WTC11 (cell line): ENCODE measurements at regions not wholly inside any gene's neighbourhood (a gene's known extent, or its start where the extent isn't known, plus 50 kb on each side); places are given as distances from the start of the nearest gene placed in this dataset.

ENCODE experiments used
- ATAC-seq: fragments of 200-7000 bp; cut with Tn5 transposase; 2 replicates; pipeline ENCODE4 v1.10.0; 2021; ENCODE audit warnings: mild to moderate bottlenecking, moderate library complexity
- CTCF ChIA-PET: fragments of 300-600 bp; sonication (Branson Sonifier 250); formaldehyde crosslinking; loops from one replicate; lab custom pipeline; 2021; ENCODE audit warnings: antibody characterized with exemption; lab: Charles Lee
- POLR2A ChIA-PET: fragments of 350-600 bp; sonication (Branson Sonifier 250); formaldehyde crosslinking; loops from one replicate; lab custom pipeline; 2021; ENCODE audit warnings: antibody characterized with exemption; lab: Charles Lee
- DNase-seq: peaks from one replicate; pipeline ENCODE4 v3.0.0; 2021; ENCODE audit warnings: low spot score
- H3K27ac Mint-ChIP-seq: 2 replicates; pipeline ENCODE4 v1.8.0; 2021; ENCODE audit warnings: mixed read lengths
- H3K27me3 Mint-ChIP-seq: 2 replicates; pipeline ENCODE4 v1.8.0; 2021; ENCODE audit warnings: low read depth, mild to moderate bottlenecking, moderate library complexity, mixed read lengths
- H3K36me3 Mint-ChIP-seq: 2 replicates; pipeline ENCODE4 v1.8.0; 2021; ENCODE audit warnings: mixed read lengths
- H3K4me1 Mint-ChIP-seq: 2 replicates; pipeline ENCODE4 v1.8.0; 2022; ENCODE audit warnings: mixed read lengths
- H3K4me3 Mint-ChIP-seq: 2 replicates; pipeline ENCODE4 v1.8.0; 2021; ENCODE audit warnings: mild to moderate bottlenecking, moderate library complexity, mixed read lengths
- H3K9me3 Mint-ChIP-seq: 2 replicates; pipeline ENCODE4 v1.8.0; 2021; ENCODE audit warnings: mixed read lengths
- CBFB ChIP-seq: sonication (generic); formaldehyde crosslinking; IDR thresholded peaks from 2 replicates; pipeline ENCODE4 v1.8.1; 2022; ENCODE audit warnings: mild to moderate bottlenecking, low read depth, missing genetic modification reagents
- CREB1 ChIP-seq: sonication (generic); formaldehyde crosslinking; IDR thresholded peaks from 2 replicates; pipeline ENCODE4 v1.8.0; 2023; ENCODE audit warnings: mild to moderate bottlenecking, missing genetic modification reagents
- CREM ChIP-seq: sonication (generic); formaldehyde crosslinking; IDR thresholded peaks from 2 replicates; pipeline ENCODE4 v1.8.1; 2022; ENCODE audit warnings: mild to moderate bottlenecking, missing genetic modification reagents, moderate library complexity
- ESRRA ChIP-seq: sonication (generic); formaldehyde crosslinking; IDR thresholded peaks from 2 replicates; pipeline ENCODE4 v1.8.1; 2022; ENCODE audit warnings: mild to moderate bottlenecking, missing genetic modification reagents, borderline replicate concordance
- GABPB1 ChIP-seq: sonication (generic); formaldehyde crosslinking; IDR thresholded peaks from 2 replicates; pipeline ENCODE4 v1.8.1; 2023; ENCODE audit warnings: mild to moderate bottlenecking, missing genetic modification reagents
- HMGA2 ChIP-seq: fragments of 250-450 bp; sonication (Bioruptor Pico); IDR thresholded peaks from 2 replicates; pipeline ENCODE4 v1.4.0; 2021; ENCODE audit warnings: mild to moderate bottlenecking, moderate library complexity
- JUN ChIP-seq: sonication (generic); formaldehyde crosslinking; IDR thresholded peaks from 2 replicates; pipeline ENCODE4 v1.8.0; 2023; ENCODE audit warnings: mild to moderate bottlenecking, missing genetic modification reagents
- NR3C1 ChIP-seq: sonication (generic); formaldehyde crosslinking; conservative IDR thresholded peaks from 2 replicates; pipeline ENCODE4 v1.8.1; 2023; ENCODE audit warnings: low read depth, mild to moderate bottlenecking, missing genetic modification reagents
- PRRX2 ChIP-seq: fragments of 250-450 bp; sonication (Bioruptor Pico); IDR thresholded peaks from 2 replicates; pipeline ENCODE4 v1.8.0; 2021; ENCODE audit warnings: mild to moderate bottlenecking
- TEAD4 ChIP-seq: sonication (generic); formaldehyde crosslinking; IDR thresholded peaks from 2 replicates; pipeline ENCODE4 v1.8.0; 2022; ENCODE audit warnings: mild to moderate bottlenecking, missing genetic modification reagents
- ZNF138 ChIP-seq: sonication (generic); formaldehyde crosslinking; conservative IDR thresholded peaks from 2 replicates; pipeline ENCODE4 v1.8.1; 2022; ENCODE audit warnings: mild to moderate bottlenecking, moderate library complexity, missing genetic modification reagents
- ZNF232 ChIP-seq: sonication (generic); formaldehyde crosslinking; IDR thresholded peaks from 2 replicates; pipeline ENCODE4 v1.8.0; 2022; ENCODE audit warnings: mild to moderate bottlenecking, missing genetic modification reagents
- TF ChIP-seq, protein P1 (sequence below): sonication (generic); formaldehyde crosslinking; IDR thresholded peaks from 2 replicates; pipeline ENCODE4 v1.8.1; 2023; ENCODE audit warnings: mild to moderate bottlenecking, moderate library complexity, missing genetic modification reagents
- TF ChIP-seq, protein P2 (sequence below): fragments of 250-450 bp; sonication (Bioruptor Pico); IDR thresholded peaks from 2 replicates; pipeline ENCODE4 v2.1.2; 2022; ENCODE audit warnings: mild to moderate bottlenecking, moderate library complexity
- TF ChIP-seq, protein P3 (sequence below): sonication (generic); formaldehyde crosslinking; IDR thresholded peaks from 2 replicates; pipeline ENCODE4 v1.8.0; 2023; ENCODE audit warnings: missing genetic modification reagents, mild to moderate bottlenecking, borderline replicate concordance
- TF ChIP-seq, protein P4 (sequence below): sonication (generic); formaldehyde crosslinking; IDR thresholded peaks from 2 replicates; pipeline ENCODE4 v1.8.0; 2022; ENCODE audit warnings: mild to moderate bottlenecking, missing genetic modification reagents
- TF ChIP-seq, protein P5 (sequence below): sonication (generic); formaldehyde crosslinking; IDR thresholded peaks from 2 replicates; pipeline ENCODE4 v1.8.0; 2022; ENCODE audit warnings: mild to moderate bottlenecking, missing genetic modification reagents
- TF ChIP-seq, protein P6 (sequence below): sonication (generic); formaldehyde crosslinking; IDR thresholded peaks from 2 replicates; pipeline ENCODE4 v1.8.1; 2022; ENCODE audit warnings: mild to moderate bottlenecking, missing genetic modification reagents, moderate library complexity, borderline replicate concordance
- TF ChIP-seq, protein P7 (sequence below): fragments of 200-600 bp; IDR thresholded peaks from 2 replicates; pipeline ENCODE4 v1.8.0; 2022; ENCODE audit warnings: antibody characterized with exemption
- TF ChIP-seq, protein P8 (sequence below): sonication (generic); formaldehyde crosslinking; IDR thresholded peaks from 2 replicates; pipeline ENCODE4 v1.8.1; 2023; ENCODE audit warnings: mild to moderate bottlenecking, missing genetic modification reagents, moderate library complexity
- TF ChIP-seq, protein P9 (sequence below): sonication (generic); formaldehyde crosslinking; IDR thresholded peaks from 2 replicates; pipeline ENCODE4 v1.8.0; 2022; ENCODE audit warnings: mild to moderate bottlenecking, missing genetic modification reagents

DNA sequence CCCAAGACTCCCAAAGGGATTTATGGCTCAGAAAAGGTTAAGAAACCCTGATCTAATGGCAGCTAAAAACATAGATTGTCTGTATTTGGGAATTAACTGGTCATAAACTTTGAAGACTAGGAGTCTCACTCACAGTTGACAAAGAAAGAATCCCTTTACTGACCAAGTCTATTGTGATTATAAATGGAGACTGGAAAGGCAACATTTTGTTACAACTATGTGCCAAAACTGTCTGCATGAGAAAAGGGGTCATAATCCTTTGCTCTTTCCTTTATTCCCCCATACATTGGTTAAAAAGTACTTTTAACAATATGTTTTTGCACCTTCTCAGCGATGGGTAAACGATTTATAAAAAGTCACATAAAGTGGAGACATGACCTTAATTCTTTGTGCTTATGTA, 206.9 kb upstream of the MAP3K7 start:
- ChIA-PET POLR2A (no interaction called here), CTCF (no interaction called here)
- no peak for ATAC-seq
- Mint-ChIP-seq H3K36me3 (no peaks in the 10 kb centered on the region), H3K27ac (0 out of 2 replicates have a peak overlapping the region, but pooled peaks have one; percentile 25), H3K9me3 (no peaks in the 10 kb centered on the region), H3K4me3 (no peak overlapping the region), H3K27me3 (no peaks in the 10 kb centered on the region; the same call in 1 of the 2 replicates), H3K4me1 (peaks cover 33% of the 10 kb centered on the region)
- TF ChIP-seq HMGA2 (CRISPR knock-in tag) (no peak), CREM (CRISPR knock-in tag) (no peak), PRRX2 (CRISPR knock-in tag) (no peak), CBFB (CRISPR knock-in tag) (no peak), ZNF138 (CRISPR knock-in tag) (no peak)
- TF ChIP-seq, protein P1, sequence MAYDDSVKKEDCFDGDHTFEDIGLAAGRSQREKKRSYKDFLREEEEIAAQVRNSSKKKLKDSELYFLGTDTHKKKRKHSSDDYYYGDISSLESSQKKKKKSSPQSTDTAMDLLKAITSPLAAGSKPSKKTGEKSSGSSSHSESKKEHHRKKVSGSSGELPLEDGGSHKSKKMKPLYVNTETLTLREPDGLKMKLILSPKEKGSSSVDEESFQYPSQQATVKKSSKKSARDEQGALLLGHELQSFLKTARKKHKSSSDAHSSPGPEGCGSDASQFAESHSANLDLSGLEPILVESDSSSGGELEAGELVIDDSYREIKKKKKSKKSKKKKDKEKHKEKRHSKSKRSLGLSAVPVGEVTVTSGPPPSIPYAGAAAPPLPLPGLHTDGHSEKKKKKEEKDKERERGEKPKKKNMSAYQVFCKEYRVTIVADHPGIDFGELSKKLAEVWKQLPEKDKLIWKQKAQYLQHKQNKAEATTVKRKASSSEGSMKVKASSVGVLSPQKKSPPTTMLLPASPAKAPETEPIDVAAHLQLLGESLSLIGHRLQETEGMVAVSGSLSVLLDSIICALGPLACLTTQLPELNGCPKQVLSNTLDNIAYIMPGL: no peak
- TF ChIP-seq, protein P2, sequence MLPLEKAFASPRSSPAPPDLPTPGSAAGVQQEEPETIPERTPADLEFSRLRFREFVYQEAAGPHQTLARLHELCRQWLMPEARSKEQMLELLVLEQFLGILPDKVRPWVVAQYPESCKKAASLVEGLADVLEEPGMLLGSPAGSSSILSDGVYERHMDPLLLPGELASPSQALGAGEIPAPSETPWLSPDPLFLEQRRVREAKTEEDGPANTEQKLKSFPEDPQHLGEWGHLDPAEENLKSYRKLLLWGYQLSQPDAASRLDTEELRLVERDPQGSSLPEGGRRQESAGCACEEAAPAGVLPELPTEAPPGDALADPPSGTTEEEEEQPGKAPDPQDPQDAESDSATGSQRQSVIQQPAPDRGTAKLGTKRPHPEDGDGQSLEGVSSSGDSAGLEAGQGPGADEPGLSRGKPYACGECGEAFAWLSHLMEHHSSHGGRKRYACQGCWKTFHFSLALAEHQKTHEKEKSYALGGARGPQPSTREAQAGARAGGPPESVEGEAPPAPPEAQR (CRISPR knock-in tag): no peak
- TF ChIP-seq, protein P3, sequence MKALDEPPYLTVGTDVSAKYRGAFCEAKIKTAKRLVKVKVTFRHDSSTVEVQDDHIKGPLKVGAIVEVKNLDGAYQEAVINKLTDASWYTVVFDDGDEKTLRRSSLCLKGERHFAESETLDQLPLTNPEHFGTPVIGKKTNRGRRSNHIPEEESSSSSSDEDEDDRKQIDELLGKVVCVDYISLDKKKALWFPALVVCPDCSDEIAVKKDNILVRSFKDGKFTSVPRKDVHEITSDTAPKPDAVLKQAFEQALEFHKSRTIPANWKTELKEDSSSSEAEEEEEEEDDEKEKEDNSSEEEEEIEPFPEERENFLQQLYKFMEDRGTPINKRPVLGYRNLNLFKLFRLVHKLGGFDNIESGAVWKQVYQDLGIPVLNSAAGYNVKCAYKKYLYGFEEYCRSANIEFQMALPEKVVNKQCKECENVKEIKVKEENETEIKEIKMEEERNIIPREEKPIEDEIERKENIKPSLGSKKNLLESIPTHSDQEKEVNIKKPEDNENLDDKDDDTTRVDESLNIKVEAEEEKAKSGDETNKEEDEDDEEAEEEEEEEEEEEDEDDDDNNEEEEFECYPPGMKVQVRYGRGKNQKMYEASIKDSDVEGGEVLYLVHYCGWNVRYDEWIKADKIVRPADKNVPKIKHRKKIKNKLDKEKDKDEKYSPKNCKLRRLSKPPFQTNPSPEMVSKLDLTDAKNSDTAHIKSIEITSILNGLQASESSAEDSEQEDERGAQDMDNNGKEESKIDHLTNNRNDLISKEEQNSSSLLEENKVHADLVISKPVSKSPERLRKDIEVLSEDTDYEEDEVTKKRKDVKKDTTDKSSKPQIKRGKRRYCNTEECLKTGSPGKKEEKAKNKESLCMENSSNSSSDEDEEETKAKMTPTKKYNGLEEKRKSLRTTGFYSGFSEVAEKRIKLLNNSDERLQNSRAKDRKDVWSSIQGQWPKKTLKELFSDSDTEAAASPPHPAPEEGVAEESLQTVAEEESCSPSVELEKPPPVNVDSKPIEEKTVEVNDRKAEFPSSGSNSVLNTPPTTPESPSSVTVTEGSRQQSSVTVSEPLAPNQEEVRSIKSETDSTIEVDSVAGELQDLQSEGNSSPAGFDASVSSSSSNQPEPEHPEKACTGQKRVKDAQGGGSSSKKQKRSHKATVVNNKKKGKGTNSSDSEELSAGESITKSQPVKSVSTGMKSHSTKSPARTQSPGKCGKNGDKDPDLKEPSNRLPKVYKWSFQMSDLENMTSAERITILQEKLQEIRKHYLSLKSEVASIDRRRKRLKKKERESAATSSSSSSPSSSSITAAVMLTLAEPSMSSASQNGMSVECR: no peak
- TF ChIP-seq, protein P4, sequence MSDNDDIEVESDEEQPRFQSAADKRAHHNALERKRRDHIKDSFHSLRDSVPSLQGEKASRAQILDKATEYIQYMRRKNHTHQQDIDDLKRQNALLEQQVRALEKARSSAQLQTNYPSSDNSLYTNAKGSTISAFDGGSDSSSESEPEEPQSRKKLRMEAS (CRISPR knock-in tag): no peak
- TF ChIP-seq, protein P5, sequence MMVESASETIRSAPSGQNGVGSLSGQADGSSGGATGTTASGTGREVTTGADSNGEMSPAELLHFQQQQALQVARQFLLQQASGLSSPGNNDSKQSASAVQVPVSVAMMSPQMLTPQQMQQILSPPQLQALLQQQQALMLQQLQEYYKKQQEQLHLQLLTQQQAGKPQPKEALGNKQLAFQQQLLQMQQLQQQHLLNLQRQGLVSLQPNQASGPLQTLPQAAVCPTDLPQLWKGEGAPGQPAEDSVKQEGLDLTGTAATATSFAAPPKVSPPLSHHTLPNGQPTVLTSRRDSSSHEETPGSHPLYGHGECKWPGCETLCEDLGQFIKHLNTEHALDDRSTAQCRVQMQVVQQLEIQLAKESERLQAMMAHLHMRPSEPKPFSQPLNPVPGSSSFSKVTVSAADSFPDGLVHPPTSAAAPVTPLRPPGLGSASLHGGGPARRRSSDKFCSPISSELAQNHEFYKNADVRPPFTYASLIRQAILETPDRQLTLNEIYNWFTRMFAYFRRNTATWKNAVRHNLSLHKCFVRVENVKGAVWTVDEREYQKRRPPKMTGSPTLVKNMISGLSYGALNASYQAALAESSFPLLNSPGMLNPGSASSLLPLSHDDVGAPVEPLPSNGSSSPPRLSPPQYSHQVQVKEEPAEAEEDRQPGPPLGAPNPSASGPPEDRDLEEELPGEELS (CRISPR knock-in tag): no peak
- TF ChIP-seq, protein P6, sequence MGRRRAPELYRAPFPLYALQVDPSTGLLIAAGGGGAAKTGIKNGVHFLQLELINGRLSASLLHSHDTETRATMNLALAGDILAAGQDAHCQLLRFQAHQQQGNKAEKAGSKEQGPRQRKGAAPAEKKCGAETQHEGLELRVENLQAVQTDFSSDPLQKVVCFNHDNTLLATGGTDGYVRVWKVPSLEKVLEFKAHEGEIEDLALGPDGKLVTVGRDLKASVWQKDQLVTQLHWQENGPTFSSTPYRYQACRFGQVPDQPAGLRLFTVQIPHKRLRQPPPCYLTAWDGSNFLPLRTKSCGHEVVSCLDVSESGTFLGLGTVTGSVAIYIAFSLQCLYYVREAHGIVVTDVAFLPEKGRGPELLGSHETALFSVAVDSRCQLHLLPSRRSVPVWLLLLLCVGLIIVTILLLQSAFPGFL (CRISPR knock-in tag): no peak
- DNase-seq: no peak

DNA sequence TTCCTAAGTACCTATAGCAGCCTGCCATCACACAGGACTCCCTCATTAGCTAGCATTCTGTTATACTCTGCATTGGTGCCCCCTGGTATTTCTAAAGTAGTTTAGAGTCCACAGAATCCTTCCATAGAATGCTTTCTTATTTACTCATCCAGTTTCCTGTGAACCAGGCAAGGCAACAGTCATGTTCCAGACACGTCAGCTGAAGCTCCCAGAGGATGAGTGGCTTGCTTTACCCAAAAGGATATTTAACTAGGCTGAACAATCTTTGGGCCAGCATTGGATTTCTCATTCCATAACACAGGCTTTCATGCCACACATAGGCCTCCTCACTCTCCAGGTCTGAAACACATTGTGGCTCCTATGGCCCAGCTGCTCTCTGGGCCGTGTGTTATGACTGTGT, 203.8 kb upstream of the MAP3K7 start:
- Mint-ChIP-seq H3K9me3 (no peaks in the 10 kb centered on the region), H3K36me3 (no peaks in the 10 kb centered on the region), H3K27me3 (no peaks in the 10 kb centered on the region; the same call in 1 of the 2 replicates), H3K4me1 (peaks cover 48% of the 10 kb centered on the region), H3K4me3 (no peak overlapping the region), H3K27ac (no peak overlapping the region)
- ChIA-PET POLR2A (no interaction called here), CTCF (no interaction called here)
- ATAC-seq (no peak), DNase-seq (no peak)
- no peak for TF ChIP-seq ESRRA (CRISPR knock-in tag)
- TF ChIP-seq, protein P7, sequence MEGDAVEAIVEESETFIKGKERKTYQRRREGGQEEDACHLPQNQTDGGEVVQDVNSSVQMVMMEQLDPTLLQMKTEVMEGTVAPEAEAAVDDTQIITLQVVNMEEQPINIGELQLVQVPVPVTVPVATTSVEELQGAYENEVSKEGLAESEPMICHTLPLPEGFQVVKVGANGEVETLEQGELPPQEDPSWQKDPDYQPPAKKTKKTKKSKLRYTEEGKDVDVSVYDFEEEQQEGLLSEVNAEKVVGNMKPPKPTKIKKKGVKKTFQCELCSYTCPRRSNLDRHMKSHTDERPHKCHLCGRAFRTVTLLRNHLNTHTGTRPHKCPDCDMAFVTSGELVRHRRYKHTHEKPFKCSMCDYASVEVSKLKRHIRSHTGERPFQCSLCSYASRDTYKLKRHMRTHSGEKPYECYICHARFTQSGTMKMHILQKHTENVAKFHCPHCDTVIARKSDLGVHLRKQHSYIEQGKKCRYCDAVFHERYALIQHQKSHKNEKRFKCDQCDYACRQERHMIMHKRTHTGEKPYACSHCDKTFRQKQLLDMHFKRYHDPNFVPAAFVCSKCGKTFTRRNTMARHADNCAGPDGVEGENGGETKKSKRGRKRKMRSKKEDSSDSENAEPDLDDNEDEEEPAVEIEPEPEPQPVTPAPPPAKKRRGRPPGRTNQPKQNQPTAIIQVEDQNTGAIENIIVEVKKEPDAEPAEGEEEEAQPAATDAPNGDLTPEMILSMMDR: no peak
- TF ChIP-seq ZNF232 (CRISPR knock-in tag): no peak
- TF ChIP-seq HMGA2 (CRISPR knock-in tag): no peak
- no peak for TF ChIP-seq NR3C1
- no peak for TF ChIP-seq GABPB1 (CRISPR knock-in tag)
- TF ChIP-seq, protein P8, sequence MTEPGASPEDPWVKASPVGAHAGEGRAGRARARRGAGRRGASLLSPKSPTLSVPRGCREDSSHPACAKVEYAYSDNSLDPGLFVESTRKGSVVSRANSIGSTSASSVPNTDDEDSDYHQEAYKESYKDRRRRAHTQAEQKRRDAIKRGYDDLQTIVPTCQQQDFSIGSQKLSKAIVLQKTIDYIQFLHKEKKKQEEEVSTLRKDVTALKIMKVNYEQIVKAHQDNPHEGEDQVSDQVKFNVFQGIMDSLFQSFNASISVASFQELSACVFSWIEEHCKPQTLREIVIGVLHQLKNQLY: no peak
- TF ChIP-seq, protein P9, sequence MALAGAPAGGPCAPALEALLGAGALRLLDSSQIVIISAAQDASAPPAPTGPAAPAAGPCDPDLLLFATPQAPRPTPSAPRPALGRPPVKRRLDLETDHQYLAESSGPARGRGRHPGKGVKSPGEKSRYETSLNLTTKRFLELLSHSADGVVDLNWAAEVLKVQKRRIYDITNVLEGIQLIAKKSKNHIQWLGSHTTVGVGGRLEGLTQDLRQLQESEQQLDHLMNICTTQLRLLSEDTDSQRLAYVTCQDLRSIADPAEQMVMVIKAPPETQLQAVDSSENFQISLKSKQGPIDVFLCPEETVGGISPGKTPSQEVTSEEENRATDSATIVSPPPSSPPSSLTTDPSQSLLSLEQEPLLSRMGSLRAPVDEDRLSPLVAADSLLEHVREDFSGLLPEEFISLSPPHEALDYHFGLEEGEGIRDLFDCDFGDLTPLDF: no peak
- TF ChIP-seq JUN (CRISPR knock-in tag): no peak
- no peak for TF ChIP-seq TEAD4 (CRISPR knock-in tag)
- no peak for TF ChIP-seq CREB1 (CRISPR knock-in tag)
